PC-9 (cell line): ENCODE measurements at regions not wholly inside any gene's neighbourhood (a gene's known extent, or its start where the extent isn't known, plus 50 kb on each side); places are given as distances from the start of the nearest gene placed in this dataset.

Experiments used
- BruUV-seq: library from RNA; stranded (reverse); fragments of 400-500 nt; replicated peaks from 2 replicates; lab custom pipeline; 2021; lab: Mats Ljungman, UMichigan
- CTCF ChIA-PET: fragments of 300-600 bp; sonication (Branson Sonifier 250); formaldehyde crosslinking; loops from one replicate; lab custom pipeline; 2022; ENCODE audit warnings: antibody characterized with exemption; lab: Charles Lee
- POLR2A ChIA-PET: fragments of 300-600 bp; sonication (Branson Sonifier 250); formaldehyde crosslinking; loops from one replicate; lab custom pipeline; 2022; ENCODE audit warnings: antibody characterized with exemption; ENCODE audit not compliant: unreplicated experiment; lab: Charles Lee
- DNase-seq, 2 experiments: peaks; one replicate each; pipeline versions ENCODE4 v3.0.0 to v3.0.0-alpha.2; 2015 to 2022; ENCODE audit warnings: mixed read lengths in 1 of 2
- H2AFZ ChIP-seq: fragments of 200-600 bp; sonication (generic); 2 replicates; pipeline ENCODE4 v1.8.1; 2017; ENCODE audit warnings: antibody characterized with exemption
- H3F3A ChIP-seq: fragments of 200-600 bp; sonication (generic); 2 replicates; pipeline ENCODE4 v1.8.1; 2017; ENCODE audit warnings: antibody characterized with exemption, mild to moderate bottlenecking, low read depth; ENCODE audit not compliant: insufficient read depth
- H3K27ac ChIP-seq: fragments of 200-600 bp; sonication (generic); 2 replicates; pipeline ENCODE4 v1.6.1; 2016; ENCODE audit warnings: mixed run types
- H3K27me3 ChIP-seq: fragments of 200-600 bp; sonication (generic); 2 replicates; pipeline ENCODE4 v1.6.1; 2016; ENCODE audit warnings: low read depth, mixed run types; ENCODE audit not compliant: insufficient read depth
- H3K36me3 ChIP-seq: fragments of 200-600 bp; sonication (generic); 2 replicates; pipeline ENCODE4 v1.6.1; 2016; ENCODE audit warnings: low read depth, mixed run types
- H3K4me1 ChIP-seq: fragments of 200-600 bp; sonication (generic); replicated peaks from 2 replicates; pipeline ENCODE4 v1.6.1; 2016; ENCODE audit warnings: mixed run types; ENCODE audit not compliant: insufficient read depth
- H3K4me2 ChIP-seq: fragments of 200-600 bp; sonication (generic); 2 replicates; pipeline ENCODE4 v1.6.1; 2017; ENCODE audit warnings: mixed run types
- H3K4me3 ChIP-seq: fragments of 200-600 bp; sonication (generic); 2 replicates; pipeline ENCODE4 v1.6.1; 2016; ENCODE audit warnings: mixed run types
- H3K79me2 ChIP-seq: fragments of 200-600 bp; sonication (generic); 2 replicates; pipeline ENCODE4 v1.6.1; 2017; ENCODE audit warnings: low read depth, mixed run types
- H3K9me2 ChIP-seq: fragments of 200-600 bp; sonication (generic); 2 replicates; pipeline ENCODE4 v1.8.1; 2017; ENCODE audit warnings: mild to moderate bottlenecking; ENCODE audit not compliant: insufficient read depth
- H3K9me3 ChIP-seq: fragments of 200-600 bp; sonication (generic); 2 replicates; pipeline ENCODE4 v1.8.1; 2016; ENCODE audit warnings: low read depth; ENCODE audit not compliant: insufficient read depth
- H4K20me1 ChIP-seq: fragments of 200-600 bp; sonication (generic); 2 replicates; pipeline ENCODE4 v1.8.1; 2017; ENCODE audit not compliant: insufficient read depth
- CTCF ChIP-seq: fragments of 200-600 bp; sonication (generic); conservative IDR thresholded peaks from 2 replicates; pipeline ENCODE4 v1.6.1; 2017; ENCODE audit warnings: mixed run types, antibody characterized with exemption, mild to moderate bottlenecking, moderate library complexity
- EZH2 ChIP-seq: fragments of 200-600 bp; sonication (generic); IDR thresholded peaks from 2 replicates; pipeline ENCODE4 v1.8.0; 2017; ENCODE audit warnings: antibody characterized with exemption, low read depth
- intact Hi-C: fragments of 100-400 bp; cut with micrococcal nuclease; formaldehyde crosslinking; loops from one replicate; pipeline ENCODE4 v1.10.0; 2022; ENCODE audit not compliant: unreplicated experiment

GRCh38 chr16:64206862-64207261 lies 915.0 kb downstream of the CDH11 start:
- Histone ChIP-seq H2AFZ (no peak overlapping the region), H3K4me1 (no peaks in the 10 kb centered on the region), H3K9me3 (no peaks in the 10 kb centered on the region), H3K79me2 (no peaks in the 10 kb centered on the region), H3K36me3 (no peaks in the 10 kb centered on the region), H3K9me2 (no peaks in the 10 kb centered on the region), H3F3A (no peaks in the 10 kb centered on the region), H3K4me2 (no peak overlapping the region), H3K27me3 (0 out of 2 replicates have a peak, but pooled peaks cover 3% of the 10 kb centered on the region), H3K4me3 (no peak overlapping the region), H3K27ac (no peak overlapping the region), H4K20me1 (no peaks in the 10 kb centered on the region)
- TF ChIP-seq CTCF (no peak), EZH2 (no peak)
- intact Hi-C loops = no loop called here
- no peak for DNase-seq
- ChIA-PET CTCF (no interaction called here), POLR2A (no interaction called here)
- no TSS peak for BruUV-seq

- Histone ChIP-seq H3K27me3 (no peaks in the 10 kb centered on the region), H3K27ac (no peak overlapping the region), H3K4me1 (no peaks in the 10 kb centered on the region), H3K4me2 (no peak overlapping the region), H2AFZ (no peak overlapping the region), H3K79me2 (no peaks in the 10 kb centered on the region), H3F3A (no peaks in the 10 kb centered on the region), H3K4me3 (no peak overlapping the region), H3K9me3 (no peaks in the 10 kb centered on the region), H3K36me3 (no peaks in the 10 kb centered on the region), H3K9me2 (no peaks in the 10 kb centered on the region), H4K20me1 (no peaks in the 10 kb centered on the region)
- ChIA-PET POLR2A (no interaction called here), CTCF (no interaction called here)
- TF ChIP-seq CTCF (no peak), EZH2 (no peak)
- intact Hi-C loops = no loop called here
- BruUV-seq = no TSS peak
- no peak for DNase-seq
These were observed 918.7 kb downstream of the CDH11 start for GRCh38 chr16:64203126-64203525.

DNA sequence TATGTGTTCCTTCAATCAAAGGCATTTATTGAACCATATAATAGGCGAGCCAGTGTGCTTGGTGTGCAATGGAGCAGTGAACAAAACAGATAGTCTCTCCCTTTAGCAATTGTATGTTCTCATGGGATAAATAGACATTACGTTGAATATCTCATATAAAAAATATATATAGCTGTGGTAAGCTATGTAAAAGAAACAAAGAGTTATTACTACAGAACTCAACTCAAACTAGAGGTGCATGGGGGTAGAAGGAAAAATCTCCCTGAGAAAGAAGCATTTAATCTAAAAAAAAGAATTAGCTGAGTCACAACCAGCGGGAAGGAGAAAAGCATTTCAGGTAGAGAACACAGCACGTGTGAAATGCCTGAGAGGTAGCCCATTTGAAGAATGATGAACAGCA lies 919.3 kb downstream of the CDH11 start:
- H3K4me1 ChIP-seq = no peaks in the 10 kb centered on the region
- no peak for DNase-seq
- ChIA-PET CTCF (no interaction called here), POLR2A (no interaction called here)
- no peaks in the 10 kb centered on the region for H3K79me2 ChIP-seq
- H3K36me3 ChIP-seq = no peaks in the 10 kb centered on the region
- TF ChIP-seq EZH2 (no peak), CTCF (no peak)
- H2AFZ ChIP-seq = no peak overlapping the region
- H3K4me2 ChIP-seq = no peak overlapping the region
- H3K27ac ChIP-seq = no peak overlapping the region
- intact Hi-C loops = no loop called here
- H3K9me3 ChIP-seq = no peaks in the 10 kb centered on the region
- H4K20me1 ChIP-seq = no peaks in the 10 kb centered on the region
- no peaks in the 10 kb centered on the region for H3K9me2 ChIP-seq
- H3K27me3 ChIP-seq = no peaks in the 10 kb centered on the region
- H3F3A ChIP-seq = no peaks in the 10 kb centered on the region
- no TSS peak for BruUV-seq
- no peak overlapping the region for H3K4me3 ChIP-seq
